HFF-Myc (cell line): ENCODE measurements at regions not wholly inside any gene's neighbourhood (a gene's known extent, or its start where the extent isn't known, plus 50 kb on each side); places are given as distances from the start of the nearest gene placed in this dataset.

Experiments
- DNase-seq: peaks from one replicate; pipeline ENCODE4 v3.0.0-alpha.2; 2011; ENCODE audit warnings: low read depth; ENCODE audit errors: extremely low read depth
- H3K4me3 ChIP-seq: replicated peaks from 2 replicates; pipeline ENCODE4 v1.5.1; 2011; ENCODE audit warnings: low read depth, mild to moderate bottlenecking, control low read depth, low read length
- TF ChIP-seq, protein P1 (sequence below): IDR thresholded peaks from 2 replicates; pipeline ENCODE4 v1.5.1; 2012; ENCODE audit warnings: mild to moderate bottlenecking, low read depth, low read length, control low read depth; ENCODE audit errors: missing control alignments

DNA sequence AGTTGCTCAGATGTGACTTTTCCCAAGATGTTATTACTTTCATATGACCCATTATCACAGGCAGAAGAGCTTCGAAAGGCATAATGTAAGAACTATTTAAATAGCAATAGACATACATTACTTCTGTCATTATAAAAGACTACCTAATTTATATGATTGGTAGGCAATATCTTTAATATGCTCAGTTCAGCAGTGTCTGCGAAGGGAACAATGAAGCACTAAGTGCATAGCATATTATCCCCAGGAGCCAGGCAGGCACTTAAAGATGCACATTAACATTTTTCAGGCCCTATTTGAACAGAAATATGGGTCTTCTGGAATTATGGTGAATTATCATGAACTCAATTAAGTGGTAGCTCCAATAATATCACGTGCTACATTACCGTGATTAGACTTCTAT, 217.8 kb downstream of the EPM2A start:
- H3K4me3 ChIP-seq, result no peak overlapping the region
- DNase-seq, result no peak
- TF ChIP-seq, protein P1, sequence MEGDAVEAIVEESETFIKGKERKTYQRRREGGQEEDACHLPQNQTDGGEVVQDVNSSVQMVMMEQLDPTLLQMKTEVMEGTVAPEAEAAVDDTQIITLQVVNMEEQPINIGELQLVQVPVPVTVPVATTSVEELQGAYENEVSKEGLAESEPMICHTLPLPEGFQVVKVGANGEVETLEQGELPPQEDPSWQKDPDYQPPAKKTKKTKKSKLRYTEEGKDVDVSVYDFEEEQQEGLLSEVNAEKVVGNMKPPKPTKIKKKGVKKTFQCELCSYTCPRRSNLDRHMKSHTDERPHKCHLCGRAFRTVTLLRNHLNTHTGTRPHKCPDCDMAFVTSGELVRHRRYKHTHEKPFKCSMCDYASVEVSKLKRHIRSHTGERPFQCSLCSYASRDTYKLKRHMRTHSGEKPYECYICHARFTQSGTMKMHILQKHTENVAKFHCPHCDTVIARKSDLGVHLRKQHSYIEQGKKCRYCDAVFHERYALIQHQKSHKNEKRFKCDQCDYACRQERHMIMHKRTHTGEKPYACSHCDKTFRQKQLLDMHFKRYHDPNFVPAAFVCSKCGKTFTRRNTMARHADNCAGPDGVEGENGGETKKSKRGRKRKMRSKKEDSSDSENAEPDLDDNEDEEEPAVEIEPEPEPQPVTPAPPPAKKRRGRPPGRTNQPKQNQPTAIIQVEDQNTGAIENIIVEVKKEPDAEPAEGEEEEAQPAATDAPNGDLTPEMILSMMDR, result no peak

DNA sequence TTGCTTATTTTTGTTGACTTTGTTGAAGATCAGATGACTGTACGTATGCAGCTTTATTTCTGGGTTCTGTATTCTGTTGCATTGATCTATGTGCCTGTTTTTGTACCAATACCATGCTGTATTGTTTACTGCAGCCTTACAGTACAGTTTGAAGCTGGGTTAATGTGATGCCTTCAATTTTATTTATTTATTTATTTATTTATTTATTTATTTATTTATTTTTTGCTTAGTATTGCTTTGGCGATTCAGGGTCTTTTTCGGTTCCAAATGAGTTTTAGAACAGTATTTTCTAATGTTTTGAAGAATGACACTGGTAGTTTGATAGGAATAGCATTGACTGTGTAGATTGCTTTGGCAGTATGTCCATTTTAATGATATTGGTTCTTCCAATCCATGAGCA, 210.3 kb downstream of the EPM2A start:
- TF ChIP-seq, protein P1, result no peak
- H3K4me3 ChIP-seq, result no peak overlapping the region

DNA sequence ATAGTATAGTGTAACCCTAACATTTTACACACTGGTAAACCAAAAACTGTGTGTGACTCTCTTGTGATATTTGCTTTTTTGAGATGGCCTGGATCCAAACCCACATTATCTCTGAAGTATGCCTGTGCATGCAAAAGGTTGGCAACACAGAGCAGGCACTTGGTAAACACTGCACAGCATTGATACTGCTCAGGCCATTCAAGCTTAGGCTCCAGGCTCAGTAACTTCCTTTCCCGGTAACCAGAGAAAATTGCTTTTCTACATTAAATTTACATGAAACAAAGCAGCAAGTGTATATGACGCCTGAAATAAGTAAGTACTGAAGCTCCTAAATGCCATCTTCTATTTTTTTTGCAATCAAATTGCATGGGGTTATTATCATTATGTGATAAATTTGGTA, 205.7 kb downstream of the EPM2A start:
- H3K4me3 ChIP-seq, result no peak overlapping the region
- TF ChIP-seq, protein P1, result no peak
- no peak for DNase-seq

More for the DNA sequence above, 210.3 kb downstream of the EPM2A start:
- DNase-seq, result no peak

DNA sequence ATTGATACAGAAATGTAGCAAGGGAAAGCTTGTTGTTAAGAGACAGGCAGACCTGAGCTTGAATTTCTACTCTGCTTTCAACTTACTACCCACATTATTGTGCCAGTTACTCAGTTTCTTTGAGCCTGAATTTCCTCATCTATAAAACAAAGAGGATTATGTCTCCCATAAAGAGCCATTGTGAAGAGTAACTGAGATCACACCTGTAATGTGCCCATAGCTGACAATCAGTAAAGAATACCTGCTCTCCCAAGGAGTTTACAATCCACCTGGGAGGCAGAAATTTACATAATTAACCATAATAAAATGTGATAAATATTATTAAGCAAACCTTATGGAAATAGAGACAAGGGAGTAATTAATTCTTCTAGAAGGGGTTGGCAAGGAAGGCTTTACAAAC, 204.9 kb downstream of the EPM2A start:
- no peak overlapping the region for H3K4me3 ChIP-seq
- TF ChIP-seq, protein P1, result no peak
- no peak for DNase-seq

DNA sequence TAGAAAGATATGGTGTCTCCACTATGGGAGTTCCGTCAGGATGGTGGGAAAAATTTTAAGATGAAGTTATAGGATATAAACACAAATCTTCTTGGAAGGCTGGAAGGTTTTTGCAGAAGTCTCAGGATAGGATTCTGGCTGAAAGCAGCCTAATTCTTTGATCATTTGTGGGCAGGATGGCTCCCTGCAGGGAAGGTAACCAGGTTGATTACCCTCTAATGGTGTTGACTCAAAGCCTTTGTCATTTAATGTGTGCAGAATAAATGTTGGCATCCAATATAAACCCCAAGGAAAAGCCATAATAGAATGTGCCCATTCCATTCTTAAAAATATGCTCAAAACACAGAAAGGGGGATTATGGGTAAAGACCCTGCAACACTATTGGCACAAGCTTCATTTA, 204.3 kb downstream of the EPM2A start:
- DNase-seq, result no peak
- TF ChIP-seq, protein P1, result no peak
- H3K4me3 ChIP-seq, result no peak overlapping the region

DNA sequence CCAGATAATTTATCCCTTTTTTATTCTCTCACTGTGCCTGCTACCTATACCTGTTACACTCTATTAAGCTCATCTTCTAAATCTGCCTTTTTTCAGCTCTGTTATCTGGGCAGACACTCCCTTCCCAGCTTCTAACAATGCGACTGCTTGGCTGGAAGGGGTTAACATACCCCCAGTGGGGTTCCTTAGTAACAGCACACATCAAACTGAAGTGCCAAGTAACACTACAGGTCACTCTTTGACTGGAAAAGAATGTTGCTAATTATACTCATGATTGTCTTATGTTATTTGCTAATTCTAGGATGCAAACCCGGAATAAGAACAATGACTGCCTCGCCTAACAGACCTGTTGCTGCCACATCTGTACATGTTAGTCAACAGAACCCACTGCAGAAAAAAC, 203.5 kb downstream of the EPM2A start:
- no peak for DNase-seq
- TF ChIP-seq, protein P1, result no peak
- H3K4me3 ChIP-seq, result no peak overlapping the region

DNA sequence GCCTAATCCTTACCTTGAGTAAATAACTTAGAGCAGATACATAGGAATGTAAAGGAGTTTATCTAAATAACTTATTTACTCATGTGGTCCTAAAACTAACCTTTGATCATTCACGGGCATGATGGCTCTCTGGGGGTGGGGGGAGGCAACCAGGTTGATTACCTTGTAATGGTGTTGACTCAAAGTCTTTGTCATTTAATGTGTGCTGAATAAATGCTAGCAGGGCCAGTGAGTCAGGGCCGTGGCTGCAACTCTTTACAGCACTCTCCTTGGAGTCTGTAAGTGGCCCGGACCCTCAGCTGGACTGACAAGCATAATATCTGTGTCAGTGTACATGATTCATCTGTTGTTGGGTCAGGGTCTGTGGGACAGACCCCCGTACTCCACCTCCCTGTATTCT, 203.0 kb downstream of the EPM2A start:
- TF ChIP-seq, protein P1, result no peak
- DNase-seq, result no peak
- no peak overlapping the region for H3K4me3 ChIP-seq
